Peyer's patch (tissue), 4 donors: ENCODE measurements at regions not wholly inside any gene's neighbourhood (a gene's known extent, or its start where the extent isn't known, plus 50 kb on each side); places are given as distances from the start of the nearest gene placed in this dataset.

Source experiments
- DNase-seq, 3 donors: peaks; one replicate each; pipeline ENCODE4 v3.0.0-alpha.2; 2017 to 2019
- H3K27ac ChIP-seq, 4 donors: fragments of 200-600 bp; sonication (generic); one replicate each; pipeline ENCODE4 v1.5.1; 2016 to 2019
- H3K27me3 ChIP-seq, 2 donors: fragments of 200-600 bp; sonication (generic); one replicate each; pipeline ENCODE4 v1.5.1; 2019
- H3K36me3 ChIP-seq, 3 donors: fragments of 200-600 bp; sonication (generic); one replicate each; pipeline ENCODE4 v1.5.1; 2016 to 2019
- H3K4me1 ChIP-seq, 4 donors: fragments of 200-600 bp; sonication (generic); one replicate each; pipeline ENCODE4 v1.5.1; 2016 to 2019
- H3K4me3 ChIP-seq, 4 donors: fragments of 200-600 bp; sonication (generic); 1 replicate in 3 of 4; 2 replicates in 1 of 4; pipeline ENCODE4 v1.5.1; 2016 to 2019; ENCODE audit warnings: mild to moderate bottlenecking in 1 of 4
- H3K9me3 ChIP-seq, 4 donors: fragments of 200-600 bp; sonication (generic); one replicate each; pipeline ENCODE4 v1.5.1; 2016 to 2019; ENCODE audit warnings: mild to moderate bottlenecking in 1 of 4
- POLR2A ChIP-seq, 2 donors: fragments of 450-650 bp; IDR thresholded peaks; one replicate each; pipeline ENCODE4 v1.5.1; 2017; ENCODE audit warnings: antibody characterized with exemption in 2 of 2, mild to moderate bottlenecking in 2 of 2, moderate library complexity in 2 of 2
- TF ChIP-seq, protein P1 (sequence below), 6 experiments: fragments of 450-650 bp in 4 of 6; fragments of 200-600 bp in 2 of 6; sonication (generic) in 1 of 6; IDR thresholded peaks; one replicate each; pipeline ENCODE4 v1.5.1; 2017 to 2019; ENCODE audit warnings: antibody characterized with exemption in 6 of 6, mild to moderate bottlenecking in 3 of 6, moderate library complexity in 1 of 6

DNA sequence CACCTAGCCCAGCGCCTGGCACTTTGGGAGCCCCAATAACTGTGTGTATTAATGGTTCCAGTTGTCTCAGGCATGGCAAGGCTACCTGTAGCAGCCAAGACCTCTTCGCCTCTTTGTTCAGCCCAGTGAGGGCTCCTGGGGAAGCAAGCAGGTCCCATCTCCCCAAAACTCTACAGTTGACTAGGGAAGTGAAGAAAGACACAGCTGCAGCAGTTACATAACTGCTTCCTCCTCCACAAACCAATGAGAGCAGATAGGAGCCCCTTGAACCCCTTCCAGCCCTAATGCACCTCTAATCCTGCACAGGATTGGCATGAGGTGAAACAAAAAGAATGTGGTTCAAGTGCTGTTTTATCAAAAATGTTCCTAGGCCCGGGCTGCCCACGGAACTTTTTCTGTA lies 100.5 kb downstream of the SYF2 start:
- DNase-seq, result no peak
- Histone ChIP-seq H3K36me3 (no peaks in the 10 kb centered on the region), H3K4me3 (no peak overlapping the region), H3K4me1 (no peaks in the 10 kb centered on the region), H3K27me3 (no peaks in the 10 kb centered on the region), H3K9me3 (no peaks in the 10 kb centered on the region), H3K27ac (no peak overlapping the region)
- TF ChIP-seq POLR2A (IDR thresholded peaks at IDR 0.05), result no peak
- TF ChIP-seq, protein P1, sequence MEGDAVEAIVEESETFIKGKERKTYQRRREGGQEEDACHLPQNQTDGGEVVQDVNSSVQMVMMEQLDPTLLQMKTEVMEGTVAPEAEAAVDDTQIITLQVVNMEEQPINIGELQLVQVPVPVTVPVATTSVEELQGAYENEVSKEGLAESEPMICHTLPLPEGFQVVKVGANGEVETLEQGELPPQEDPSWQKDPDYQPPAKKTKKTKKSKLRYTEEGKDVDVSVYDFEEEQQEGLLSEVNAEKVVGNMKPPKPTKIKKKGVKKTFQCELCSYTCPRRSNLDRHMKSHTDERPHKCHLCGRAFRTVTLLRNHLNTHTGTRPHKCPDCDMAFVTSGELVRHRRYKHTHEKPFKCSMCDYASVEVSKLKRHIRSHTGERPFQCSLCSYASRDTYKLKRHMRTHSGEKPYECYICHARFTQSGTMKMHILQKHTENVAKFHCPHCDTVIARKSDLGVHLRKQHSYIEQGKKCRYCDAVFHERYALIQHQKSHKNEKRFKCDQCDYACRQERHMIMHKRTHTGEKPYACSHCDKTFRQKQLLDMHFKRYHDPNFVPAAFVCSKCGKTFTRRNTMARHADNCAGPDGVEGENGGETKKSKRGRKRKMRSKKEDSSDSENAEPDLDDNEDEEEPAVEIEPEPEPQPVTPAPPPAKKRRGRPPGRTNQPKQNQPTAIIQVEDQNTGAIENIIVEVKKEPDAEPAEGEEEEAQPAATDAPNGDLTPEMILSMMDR (IDR thresholded peaks at IDR 0.05), result no peak

DNA sequence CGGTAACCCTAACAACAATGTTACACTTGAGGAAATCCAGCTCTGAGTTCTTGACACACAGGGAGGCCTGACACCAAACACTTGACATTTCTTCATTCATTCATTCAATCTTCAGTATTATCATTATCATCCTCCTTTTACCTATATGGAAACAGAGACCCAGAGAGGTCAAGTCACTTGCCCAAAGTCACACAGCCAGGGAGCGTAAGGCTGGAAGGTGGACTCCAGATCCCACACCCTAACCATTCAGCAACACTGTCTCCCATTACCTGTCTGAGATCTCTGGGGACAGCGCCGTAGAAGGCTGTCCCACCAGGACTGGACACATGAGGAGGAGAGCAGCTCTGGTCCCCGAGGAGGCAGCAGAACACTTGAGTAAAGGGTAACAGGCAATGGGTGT lies 101.4 kb downstream of the SYF2 start:
- Histone ChIP-seq H3K27ac (no peak overlapping the region), H3K36me3 (no peaks in the 10 kb centered on the region), H3K4me1 (no peaks in the 10 kb centered on the region), H3K4me3 (no peak overlapping the region), H3K27me3 (no peaks in the 10 kb centered on the region), H3K9me3 (no peaks in the 10 kb centered on the region)
- TF ChIP-seq POLR2A (IDR thresholded peaks at IDR 0.05), result no peak
- TF ChIP-seq, protein P1 (IDR thresholded peaks at IDR 0.05), result no peak
- DNase-seq, result no peak

DNA sequence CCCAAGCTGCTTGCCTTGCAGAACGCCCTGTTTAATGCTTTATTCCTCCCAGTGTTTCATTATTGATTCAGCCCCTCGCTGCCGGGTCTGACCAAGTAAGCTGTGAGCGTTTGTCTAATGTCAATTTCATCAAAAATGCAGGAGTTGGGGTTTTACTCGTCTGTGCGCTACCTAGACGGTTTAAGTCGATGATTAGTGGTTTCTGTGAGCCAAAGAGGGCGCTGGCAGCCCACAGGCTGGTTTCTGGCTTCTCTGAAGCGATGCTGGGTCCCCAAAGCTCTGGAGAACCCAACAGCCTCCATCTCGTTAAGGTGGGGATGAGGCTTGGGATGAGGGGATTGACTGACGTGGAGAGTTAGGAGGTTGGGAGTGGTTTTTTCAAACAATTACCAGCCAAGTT lies 102.9 kb downstream of the SYF2 start:
- no peak overlapping the region for H3K27ac ChIP-seq
- H3K9me3 ChIP-seq, result no peaks in the 10 kb centered on the region
- no peaks in the 10 kb centered on the region for H3K36me3 ChIP-seq
- H3K27me3 ChIP-seq, result no peaks in the 10 kb centered on the region
- TF ChIP-seq, protein P1 (IDR thresholded peaks at IDR 0.05), result no peak
- no peak for TF ChIP-seq POLR2A (IDR thresholded peaks at IDR 0.05)
- no peak for DNase-seq
- H3K4me1 ChIP-seq, result no peaks in the 10 kb centered on the region
- H3K4me3 ChIP-seq, result no peak overlapping the region

DNA sequence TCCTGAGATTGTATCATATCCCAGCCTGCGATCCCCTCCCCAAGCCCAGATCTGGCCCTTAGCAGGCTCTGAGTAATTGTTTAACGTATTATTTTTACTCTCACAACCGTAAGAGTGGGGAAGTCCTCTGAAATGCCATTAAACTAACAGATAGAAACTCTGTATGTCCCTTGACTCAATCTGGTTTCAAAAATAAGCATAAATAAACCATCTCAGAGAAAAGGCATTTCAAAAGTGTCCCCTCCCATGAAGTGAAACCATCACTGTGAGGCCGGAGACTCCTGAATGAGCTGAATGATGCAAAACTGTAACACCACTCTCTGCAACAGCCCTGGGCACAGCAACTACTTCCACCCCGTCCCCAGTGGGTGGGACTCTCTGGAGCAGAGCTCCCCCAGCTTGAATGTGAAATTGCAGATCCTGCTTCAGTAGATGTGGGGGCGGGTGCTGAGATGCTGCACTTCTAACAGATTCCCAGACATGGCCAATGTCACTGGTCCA lies 104.1 kb downstream of the SYF2 start:
- no peaks in the 10 kb centered on the region for H3K9me3 ChIP-seq
- no peak overlapping the region for H3K4me3 ChIP-seq
- H3K4me1 ChIP-seq, result no peaks in the 10 kb centered on the region
- no peaks in the 10 kb centered on the region for H3K36me3 ChIP-seq
- no peak for TF ChIP-seq POLR2A (IDR thresholded peaks at IDR 0.05)
- TF ChIP-seq, protein P1 (IDR thresholded peaks at IDR 0.05), result no peak
- no peak overlapping the region for H3K27ac ChIP-seq
- no peak for DNase-seq
- no peaks in the 10 kb centered on the region for H3K27me3 ChIP-seq

DNA sequence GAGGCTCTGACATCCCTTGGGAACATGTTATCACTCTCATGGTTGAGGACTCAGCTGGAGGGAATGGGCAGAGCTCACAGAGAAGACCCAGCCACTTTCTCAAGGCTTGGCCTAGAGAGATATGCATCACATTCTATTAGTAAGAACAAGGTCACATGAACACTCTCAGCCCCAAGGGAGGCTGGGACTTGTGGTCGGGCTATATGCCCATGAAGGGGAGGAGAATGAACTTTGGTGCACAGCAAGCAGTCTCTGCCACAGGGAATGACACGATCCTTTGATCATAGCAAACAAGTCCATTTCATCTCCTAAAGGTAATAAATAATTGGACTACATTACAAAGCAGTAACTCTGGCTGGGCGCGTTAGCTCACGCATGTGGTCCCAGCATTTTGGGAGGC lies 105.7 kb downstream of the SYF2 start:
- TF ChIP-seq, protein P1 (IDR thresholded peaks at IDR 0.05), result no peak
- no peaks in the 10 kb centered on the region for H3K9me3 ChIP-seq
- H3K36me3 ChIP-seq, result no peaks in the 10 kb centered on the region
- no peak overlapping the region for H3K4me3 ChIP-seq
- DNase-seq, result no peak
- no peaks in the 10 kb centered on the region for H3K4me1 ChIP-seq
- H3K27ac ChIP-seq, result no peak overlapping the region
- H3K27me3 ChIP-seq, result no peaks in the 10 kb centered on the region

DNA sequence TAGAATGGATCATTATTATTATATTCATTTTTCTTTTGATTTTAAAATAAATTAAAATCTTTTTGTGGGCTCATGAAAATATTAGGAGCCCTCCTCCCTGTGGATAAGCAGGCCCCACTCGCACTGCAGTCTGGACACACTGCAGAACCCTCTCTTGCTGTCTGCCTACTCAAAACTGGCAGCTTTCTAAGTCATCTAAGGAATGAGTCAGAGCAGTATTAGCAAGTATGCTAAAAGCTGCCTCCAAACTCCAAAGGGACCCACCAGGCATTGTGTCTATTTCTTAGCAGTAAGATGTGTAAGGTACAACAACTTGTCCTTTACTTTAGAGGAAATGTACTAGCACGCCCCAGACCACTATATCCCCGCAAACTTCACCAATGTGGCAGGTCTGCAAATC lies 108.8 kb downstream of the SYF2 start:
- Histone ChIP-seq H3K4me3 (no peak overlapping the region), H3K27ac (no peak overlapping the region), H3K4me1 (no peaks in the 10 kb centered on the region), H3K9me3 (no peaks in the 10 kb centered on the region), H3K27me3 (no peaks in the 10 kb centered on the region), H3K36me3 (no peaks in the 10 kb centered on the region)
- TF ChIP-seq POLR2A (IDR thresholded peaks at IDR 0.05), result no peak
- TF ChIP-seq, protein P1 (IDR thresholded peaks at IDR 0.05), result no peak
- DNase-seq, result no peak
